HEK293 (cell line): ENCODE measurements at regions not wholly inside any gene's neighbourhood (a gene's known extent, or its start where the extent isn't known, plus 50 kb on each side); places are given as distances from the start of the nearest gene placed in this dataset.

Experiments
- CTCF ChIA-PET: fragments of 350-600 bp; formaldehyde crosslinking; extraction: SDS; loops from one replicate; lab custom pipeline; 2021; ENCODE audit warnings: antibody characterized with exemption; lab: Yijun Ruan, JAX
- POLR2A ChIA-PET: fragments of 300-600 bp; formaldehyde crosslinking; extraction: SDS; loops from one replicate; lab custom pipeline; 2020; ENCODE audit warnings: antibody characterized with exemption, inconsistent platforms; lab: Yijun Ruan, JAX
- H3K27ac ChIP-seq: fragments of 200-500 bp; sonication (Bioruptor generic); 2 replicates; pipeline ENCODE4 v1.5.1; 2014; ENCODE audit warnings: low read depth, low read length, control low read depth, inconsistent platforms; ENCODE audit errors: extremely low read depth
- H3K36me3 ChIP-seq, 2 experiments: fragments of 200-500 bp in 1 of 2; sonication (Bioruptor generic) in 1 of 2; 1 replicate in 1 of 2; 2 replicates in 1 of 2; pipeline ENCODE4 v1.5.1; 2014 to 2017; ENCODE audit warnings: inconsistent platforms in 2 of 2, low read length in 2 of 2; ENCODE audit not compliant: control insufficient read depth in 2 of 2, insufficient read depth in 1 of 2
- H3K4me1 ChIP-seq: fragments of 200-500 bp; sonication (Bioruptor generic); 2 replicates; pipeline ENCODE4 v1.5.1; 2014; ENCODE audit warnings: mild to moderate bottlenecking, low read length, inconsistent platforms; ENCODE audit not compliant: control insufficient read depth, insufficient read depth
- H3K4me3 ChIP-seq: 2 replicates; pipeline ENCODE4 v1.5.1; 2011; ENCODE audit warnings: low read depth, mild to moderate bottlenecking, control low read depth, low read length, moderate library complexity
- H3K9me3 ChIP-seq: fragments of 200-500 bp; sonication (Bioruptor generic); 2 replicates; pipeline ENCODE4 v1.5.1; 2014; ENCODE audit warnings: low read depth, low read length, inconsistent platforms; ENCODE audit not compliant: control insufficient read depth, insufficient read depth
- GLI2 ChIP-seq: fragments of 450-650 bp; formaldehyde crosslinking; IDR thresholded peaks from 2 replicates; pipeline ENCODE4; 2017; ENCODE audit warnings: missing biosample characterization, missing genetic modification characterization, low read depth, borderline replicate concordance
- GLIS2 ChIP-seq: fragments of 450-650 bp; formaldehyde crosslinking; IDR thresholded peaks from 2 replicates; pipeline ENCODE4 v1.5.1; 2016; ENCODE audit warnings: missing biosample characterization, missing genetic modification characterization
- HOXD13 ChIP-seq: sonication (generic); formaldehyde crosslinking; IDR thresholded peaks from 2 replicates; pipeline ENCODE4 v1.8.0; 2022; ENCODE audit warnings: missing genetic modification reagents, borderline replicate concordance
- KLF1 ChIP-seq: fragments of 450-650 bp; formaldehyde crosslinking; IDR thresholded peaks from 2 replicates; pipeline ENCODE4 v1.5.1; 2016; ENCODE audit warnings: missing biosample characterization, missing genetic modification characterization
- PRDM1 ChIP-seq: fragments of 450-650 bp; formaldehyde crosslinking; IDR thresholded peaks from 2 replicates; pipeline ENCODE4; 2016; ENCODE audit warnings: missing biosample characterization, missing genetic modification characterization
- REST ChIP-seq: fragments of 450-650 bp; formaldehyde crosslinking; IDR thresholded peaks from 2 replicates; pipeline ENCODE4 v1.5.1; 2016; ENCODE audit warnings: missing biosample characterization, missing genetic modification characterization
- SCRT2 ChIP-seq: fragments of 450-650 bp; formaldehyde crosslinking; IDR thresholded peaks from 2 replicates; pipeline ENCODE4 v1.5.1; 2016; ENCODE audit warnings: missing biosample characterization, missing genetic modification characterization
- TRIM28 ChIP-seq: IDR thresholded peaks from 2 replicates; pipeline ENCODE4 v1.6.1; 2011; ENCODE audit warnings: low read length, control low read depth, borderline replicate concordance
- WT1 ChIP-seq: fragments of 450-650 bp; formaldehyde crosslinking; IDR thresholded peaks from 2 replicates; pipeline ENCODE4 v1.5.1; 2016; ENCODE audit warnings: missing biosample characterization, missing genetic modification characterization
- ZNF174 ChIP-seq: fragments of 450-650 bp; formaldehyde crosslinking; IDR thresholded peaks from 2 replicates; pipeline ENCODE4 v1.5.0; 2017; ENCODE audit warnings: missing biosample characterization, mild to moderate bottlenecking, missing genetic modification characterization
- ZNF24 ChIP-seq: fragments of 450-650 bp; formaldehyde crosslinking; IDR thresholded peaks from 2 replicates; pipeline ENCODE4 v1.5.1; 2016; ENCODE audit warnings: missing biosample characterization, missing genetic modification characterization
- ZNF248 ChIP-seq: fragments of 450-650 bp; formaldehyde crosslinking; IDR thresholded peaks from 2 replicates; pipeline ENCODE4 v1.5.1; 2017; ENCODE audit warnings: missing biosample characterization, missing genetic modification characterization
- ZNF433 ChIP-seq: fragments of 450-650 bp; formaldehyde crosslinking; IDR thresholded peaks from 2 replicates; pipeline ENCODE4 v1.5.1; 2016; ENCODE audit warnings: missing biosample characterization, missing genetic modification characterization, low read depth
- ZNF585B ChIP-seq: fragments of 450-650 bp; formaldehyde crosslinking; IDR thresholded peaks from 2 replicates; pipeline ENCODE4 v1.5.1; 2016; ENCODE audit warnings: missing biosample characterization, missing genetic modification characterization
- ZNF600 ChIP-seq: fragments of 450-650 bp; formaldehyde crosslinking; IDR thresholded peaks from 2 replicates; pipeline ENCODE4 v1.5.1; 2016; ENCODE audit warnings: missing biosample characterization, missing genetic modification characterization
- ZNF623 ChIP-seq: fragments of 450-650 bp; formaldehyde crosslinking; IDR thresholded peaks from 2 replicates; pipeline ENCODE4 v1.5.1; 2016; ENCODE audit warnings: missing biosample characterization, missing genetic modification characterization
- ZNF664 ChIP-seq: fragments of 450-650 bp; formaldehyde crosslinking; IDR thresholded peaks from 2 replicates; pipeline ENCODE4 v1.5.1; 2016; ENCODE audit warnings: missing biosample characterization, missing genetic modification characterization
- ZNF843 ChIP-seq: fragments of 450-650 bp; formaldehyde crosslinking; IDR thresholded peaks from 2 replicates; pipeline ENCODE4 v1.5.1; 2016; ENCODE audit warnings: missing biosample characterization, missing genetic modification characterization
- TF ChIP-seq, protein P1 (sequence below): fragments of 450-650 bp; formaldehyde crosslinking; IDR thresholded peaks from 2 replicates; pipeline ENCODE4 v1.5.1; 2016; ENCODE audit warnings: missing biosample characterization, missing genetic modification characterization
- TF ChIP-seq, protein P2 (sequence below): fragments of 450-650 bp; formaldehyde crosslinking; IDR thresholded peaks from 2 replicates; pipeline ENCODE4 v1.5.1; 2016; ENCODE audit warnings: missing biosample characterization, missing genetic modification characterization

- Histone ChIP-seq H3K9me3 (no peaks in the 10 kb centered on the region), H3K4me3 (no peak overlapping the region), H3K4me1 (no peaks in the 10 kb centered on the region), H3K27ac (no peak overlapping the region), H3K36me3 (no peaks in the 10 kb centered on the region)
- POLR2A ChIA-PET: no interaction called here
- CTCF ChIA-PET: no interaction called here
- TF ChIP-seq WT1 (tag by site-specific recombination): no peak
- no peak for TF ChIP-seq ZNF433 (tag by site-specific recombination)
- no peak for TF ChIP-seq ZNF24 (tag by site-specific recombination)
- TF ChIP-seq TRIM28: no peak
- no peak for TF ChIP-seq ZNF843
- TF ChIP-seq ZNF174 (tag by site-specific recombination): no peak
Measured at GRCh38 chr2:128833664-128834027, 515.0 kb upstream of the HS6ST1 start.

GRCh38 chr2:128834207-128834879 is 515.7 kb upstream of the HS6ST1 start:
- CTCF ChIA-PET: no interaction called here

DNA sequence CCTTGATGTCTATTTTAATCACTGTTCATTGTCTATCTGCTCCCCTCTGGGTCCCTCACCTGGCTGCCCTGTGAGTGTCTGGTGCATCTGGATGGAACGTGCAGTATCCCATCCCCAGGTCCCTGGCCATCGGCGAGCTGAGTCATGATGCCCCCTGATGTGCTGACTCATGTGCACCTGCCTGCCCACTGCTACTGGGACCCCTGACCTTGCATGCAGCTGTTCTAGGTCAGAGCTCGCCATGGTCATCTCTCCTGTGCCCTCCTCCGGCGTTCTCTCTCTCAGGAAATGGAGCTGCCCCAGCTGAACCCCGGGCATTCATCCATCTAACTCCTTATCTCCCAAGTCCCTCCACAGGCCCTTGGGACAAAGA is 516.2 kb upstream of the HS6ST1 start:
- TF ChIP-seq ZNF664: no peak
- no peak for TF ChIP-seq ZNF600
- TF ChIP-seq REST: no peak
- POLR2A ChIA-PET: no interaction called here
- H3K9me3 ChIP-seq: no peaks in the 10 kb centered on the region
- H3K4me3 ChIP-seq: no peak overlapping the region
- no peak overlapping the region for H3K27ac ChIP-seq
- no peaks in the 10 kb centered on the region for H3K36me3 ChIP-seq
- no peaks in the 10 kb centered on the region for H3K4me1 ChIP-seq
- CTCF ChIA-PET: no interaction called here

More at GRCh38 chr2:128834207-128834879, 515.7 kb upstream of the HS6ST1 start:
- TF ChIP-seq ZNF585B (tag by site-specific recombination): no peak
- no peak for TF ChIP-seq HOXD13 (CRISPR knock-in tag)
- no peak for TF ChIP-seq SCRT2 (tag by site-specific recombination)
- TF ChIP-seq GLI2: no peak
- TF ChIP-seq, protein P1, sequence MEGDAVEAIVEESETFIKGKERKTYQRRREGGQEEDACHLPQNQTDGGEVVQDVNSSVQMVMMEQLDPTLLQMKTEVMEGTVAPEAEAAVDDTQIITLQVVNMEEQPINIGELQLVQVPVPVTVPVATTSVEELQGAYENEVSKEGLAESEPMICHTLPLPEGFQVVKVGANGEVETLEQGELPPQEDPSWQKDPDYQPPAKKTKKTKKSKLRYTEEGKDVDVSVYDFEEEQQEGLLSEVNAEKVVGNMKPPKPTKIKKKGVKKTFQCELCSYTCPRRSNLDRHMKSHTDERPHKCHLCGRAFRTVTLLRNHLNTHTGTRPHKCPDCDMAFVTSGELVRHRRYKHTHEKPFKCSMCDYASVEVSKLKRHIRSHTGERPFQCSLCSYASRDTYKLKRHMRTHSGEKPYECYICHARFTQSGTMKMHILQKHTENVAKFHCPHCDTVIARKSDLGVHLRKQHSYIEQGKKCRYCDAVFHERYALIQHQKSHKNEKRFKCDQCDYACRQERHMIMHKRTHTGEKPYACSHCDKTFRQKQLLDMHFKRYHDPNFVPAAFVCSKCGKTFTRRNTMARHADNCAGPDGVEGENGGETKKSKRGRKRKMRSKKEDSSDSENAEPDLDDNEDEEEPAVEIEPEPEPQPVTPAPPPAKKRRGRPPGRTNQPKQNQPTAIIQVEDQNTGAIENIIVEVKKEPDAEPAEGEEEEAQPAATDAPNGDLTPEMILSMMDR: no peak
- TF ChIP-seq GLIS2 (tag by site-specific recombination): no peak
- TF ChIP-seq KLF1: no peak
- no peak for TF ChIP-seq ZNF248 (tag by site-specific recombination)
- no peak for TF ChIP-seq PRDM1 (tag by site-specific recombination)
- TF ChIP-seq, protein P2, sequence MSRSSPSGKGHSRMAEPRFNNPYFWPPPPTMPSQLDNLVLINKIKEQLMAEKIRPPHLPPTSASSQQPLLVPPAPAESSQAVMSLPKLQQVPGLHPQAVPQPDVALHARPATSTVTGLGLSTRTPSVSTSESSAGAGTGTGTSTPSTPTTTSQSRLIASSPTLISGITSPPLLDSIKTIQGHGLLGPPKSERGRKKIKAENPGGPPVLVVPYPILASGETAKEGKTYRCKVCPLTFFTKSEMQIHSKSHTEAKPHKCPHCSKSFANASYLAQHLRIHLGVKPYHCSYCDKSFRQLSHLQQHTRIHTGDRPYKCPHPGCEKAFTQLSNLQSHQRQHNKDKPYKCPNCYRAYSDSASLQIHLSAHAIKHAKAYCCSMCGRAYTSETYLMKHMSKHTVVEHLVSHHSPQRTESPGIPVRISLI (tag by site-specific recombination): no peak
- TF ChIP-seq ZNF623 (tag by site-specific recombination): no peak
- no peak overlapping the region for H3K27ac ChIP-seq
- H3K36me3 ChIP-seq: no peaks in the 10 kb centered on the region
- H3K4me3 ChIP-seq: no peak overlapping the region
- H3K9me3 ChIP-seq: no peaks in the 10 kb centered on the region
- POLR2A ChIA-PET: no interaction called here
- no peaks in the 10 kb centered on the region for H3K4me1 ChIP-seq
